ENCODE measurements at regions not wholly inside any gene's neighbourhood (a gene's known extent, or its start where the extent isn't known, plus 50 kb on each side); places are given as distances from the start of the nearest gene placed in this dataset.
A peak's percentile ranks its signal among the peaks of the same experiment; 100 is the strongest.

DNA sequence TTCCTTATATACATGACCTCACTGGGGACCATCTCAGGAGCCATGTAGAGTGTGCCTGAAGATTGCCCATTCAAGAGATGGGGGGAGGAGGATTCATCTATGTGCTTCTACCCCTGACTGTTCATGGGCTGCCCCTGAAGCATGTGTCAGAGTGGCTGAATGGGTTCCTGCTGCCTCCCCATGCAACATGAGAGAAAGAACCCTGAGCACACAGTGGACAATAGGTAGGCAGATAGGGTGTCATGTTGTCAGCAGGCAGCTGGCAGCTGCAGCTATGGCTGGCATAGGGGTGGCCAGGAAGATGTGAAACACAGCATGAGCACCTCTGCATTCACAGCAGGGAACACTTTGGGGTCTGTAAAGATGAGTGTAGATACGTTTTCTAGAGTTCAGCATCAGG, 208.4 kb upstream of the CNR1 start:
- no peak for DNase-seq (ENCODE audit: low spot score)
- TF ChIP-seq, protein P1, sequence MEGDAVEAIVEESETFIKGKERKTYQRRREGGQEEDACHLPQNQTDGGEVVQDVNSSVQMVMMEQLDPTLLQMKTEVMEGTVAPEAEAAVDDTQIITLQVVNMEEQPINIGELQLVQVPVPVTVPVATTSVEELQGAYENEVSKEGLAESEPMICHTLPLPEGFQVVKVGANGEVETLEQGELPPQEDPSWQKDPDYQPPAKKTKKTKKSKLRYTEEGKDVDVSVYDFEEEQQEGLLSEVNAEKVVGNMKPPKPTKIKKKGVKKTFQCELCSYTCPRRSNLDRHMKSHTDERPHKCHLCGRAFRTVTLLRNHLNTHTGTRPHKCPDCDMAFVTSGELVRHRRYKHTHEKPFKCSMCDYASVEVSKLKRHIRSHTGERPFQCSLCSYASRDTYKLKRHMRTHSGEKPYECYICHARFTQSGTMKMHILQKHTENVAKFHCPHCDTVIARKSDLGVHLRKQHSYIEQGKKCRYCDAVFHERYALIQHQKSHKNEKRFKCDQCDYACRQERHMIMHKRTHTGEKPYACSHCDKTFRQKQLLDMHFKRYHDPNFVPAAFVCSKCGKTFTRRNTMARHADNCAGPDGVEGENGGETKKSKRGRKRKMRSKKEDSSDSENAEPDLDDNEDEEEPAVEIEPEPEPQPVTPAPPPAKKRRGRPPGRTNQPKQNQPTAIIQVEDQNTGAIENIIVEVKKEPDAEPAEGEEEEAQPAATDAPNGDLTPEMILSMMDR (IDR thresholded peaks at IDR 0.05) = no peak
- Histone ChIP-seq H3K4me3 (no peak overlapping the region), H3K27ac (no peak overlapping the region)

DNA sequence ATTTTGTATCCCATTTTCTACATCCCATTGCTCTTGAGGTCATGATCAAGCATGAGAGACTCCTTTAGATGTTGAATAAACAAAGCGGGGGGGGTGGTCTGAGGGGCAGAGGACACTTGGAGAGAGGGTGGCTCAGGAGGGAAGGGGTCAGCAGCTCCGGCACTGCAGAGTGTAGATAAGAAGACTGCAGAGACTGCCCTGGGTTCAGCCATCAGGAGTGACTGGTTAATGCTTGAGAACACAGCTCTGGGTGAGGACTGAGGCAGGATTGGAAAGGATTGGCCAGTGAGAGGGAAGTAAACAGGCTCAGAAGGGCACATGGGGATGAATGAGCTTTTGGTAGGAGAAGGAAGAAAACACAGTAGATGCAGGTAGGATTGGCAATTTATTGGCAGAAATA, 205.3 kb upstream of the CNR1 start:
- no peak overlapping the region for H3K27ac ChIP-seq
- H3K4me3 ChIP-seq = no peak overlapping the region
- TF ChIP-seq, protein P1 (IDR thresholded peaks at IDR 0.05) = no peak
- DNase-seq (ENCODE audit: low spot score) = no peak

DNA sequence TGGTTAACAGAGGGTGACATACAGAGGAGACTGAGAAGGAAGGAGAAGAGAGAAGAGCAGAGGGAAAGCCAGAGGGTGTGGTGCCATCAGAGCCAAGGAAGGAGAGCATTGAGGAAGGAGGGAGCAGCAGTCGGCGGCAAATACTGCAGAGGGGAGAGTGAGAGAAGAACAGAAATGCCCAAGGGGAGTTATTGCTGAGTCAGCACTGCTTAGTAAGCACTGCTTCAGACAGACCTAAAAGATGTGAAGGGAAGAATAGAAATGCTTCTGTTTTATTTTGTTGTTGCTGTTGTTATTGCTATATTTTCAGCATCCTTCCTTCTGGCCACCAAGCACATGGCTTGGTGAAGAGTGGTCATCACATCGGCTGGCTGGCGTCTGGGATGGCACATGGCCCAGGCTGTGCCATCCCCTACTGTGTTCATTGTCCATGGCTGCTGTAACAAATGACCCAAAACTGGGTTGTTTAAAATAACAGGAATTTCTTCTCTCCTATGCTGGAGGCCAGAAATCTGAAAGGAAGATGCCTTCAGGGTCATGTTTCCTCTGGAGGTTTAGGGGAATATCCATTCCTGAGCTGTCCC, 204.1 kb upstream of the CNR1 start:
- DNase-seq (ENCODE audit: low spot score) = no peak
- H3K4me3 ChIP-seq = no peak overlapping the region
- H3K27ac ChIP-seq = no peak overlapping the region
- TF ChIP-seq, protein P1 (IDR thresholded peaks at IDR 0.05) = no peak

DNA sequence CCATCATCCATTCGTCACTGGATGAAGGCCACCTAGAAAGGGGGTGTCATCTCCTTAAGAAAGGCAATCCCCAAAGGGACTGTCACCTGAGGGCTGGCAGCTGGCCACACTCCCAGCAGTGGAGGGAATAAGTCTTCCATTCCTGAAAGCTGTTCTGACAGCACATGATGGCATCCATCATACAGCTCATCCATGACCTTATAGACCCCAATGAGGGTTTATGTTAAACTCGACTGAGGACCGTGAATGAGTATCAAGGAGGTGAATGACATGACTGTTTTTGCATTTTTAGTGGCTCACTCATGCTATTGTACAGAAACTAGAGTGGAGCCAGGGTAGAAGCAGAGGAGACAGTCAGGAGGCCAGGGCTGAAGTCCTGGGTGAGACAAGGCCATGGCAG, 203.1 kb upstream of the CNR1 start:
- no peak for DNase-seq (ENCODE audit: low spot score)
- Histone ChIP-seq H3K4me3 (no peak overlapping the region), H3K27ac (no peak overlapping the region)
- TF ChIP-seq, protein P1 (IDR thresholded peaks at IDR 0.05) = no peak

DNA sequence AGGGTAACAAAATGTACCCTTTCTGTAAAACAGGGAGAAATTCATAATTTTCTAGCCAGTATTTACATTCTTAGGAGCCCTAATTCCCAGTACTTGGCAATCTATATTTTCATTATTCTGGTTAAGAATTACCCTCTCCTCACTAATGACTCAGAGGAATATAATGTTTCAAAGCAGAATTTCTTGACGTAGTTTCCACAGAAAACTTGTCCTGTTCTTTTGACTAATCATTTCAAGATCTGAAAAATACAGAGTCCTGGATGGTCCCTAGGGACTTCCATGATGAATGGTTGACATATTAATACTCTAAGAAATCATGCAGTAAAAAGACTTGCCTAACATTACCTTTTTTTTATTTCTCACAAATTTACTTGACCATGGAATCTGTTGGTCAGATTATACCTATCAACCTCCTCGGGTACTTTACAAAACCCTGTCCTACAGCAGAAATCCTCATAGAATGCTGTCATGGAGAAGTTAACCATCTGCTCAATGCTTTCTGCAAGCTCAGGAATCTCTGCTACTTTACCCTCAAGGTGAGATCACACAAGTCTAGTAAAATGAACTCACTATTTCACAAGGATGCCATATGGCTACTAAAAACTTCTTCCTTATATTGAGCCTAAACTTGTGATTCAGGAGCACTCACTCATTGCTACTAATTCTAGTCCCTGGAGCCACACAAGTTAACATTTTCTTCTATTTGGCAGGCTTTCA, 202.1 kb upstream of the CNR1 start:
- H3K27ac ChIP-seq = peak overlapping the region in 1 of 2 donors; percentile 7
- no peak for DNase-seq (ENCODE audit: low spot score)
- TF ChIP-seq, protein P1 (IDR thresholded peaks at IDR 0.05) = no peak
- no peak overlapping the region for H3K4me3 ChIP-seq

DNA sequence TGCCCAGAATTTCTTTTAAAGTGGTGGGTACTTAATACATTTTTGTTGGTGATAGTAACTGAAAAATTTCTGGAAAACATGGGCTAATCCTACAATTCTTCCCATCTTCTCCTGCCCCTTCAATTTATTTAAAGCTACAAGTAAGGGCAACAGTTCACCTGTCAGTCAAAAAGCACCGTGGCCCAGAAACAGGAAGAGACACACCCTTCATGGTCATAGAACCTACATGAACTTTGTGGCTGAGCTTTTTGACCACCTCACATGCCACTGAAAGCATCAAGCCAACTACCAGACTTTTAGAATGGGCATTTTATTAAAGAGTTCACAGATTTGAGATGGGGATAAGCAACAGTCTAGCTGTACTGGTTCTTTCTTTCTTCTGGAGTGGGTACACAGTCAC, 201.1 kb upstream of the CNR1 start:
- Histone ChIP-seq H3K27ac (no peak overlapping the region), H3K4me3 (no peak overlapping the region)
- TF ChIP-seq, protein P1 (IDR thresholded peaks at IDR 0.05) = no peak
- no peak for DNase-seq (ENCODE audit: low spot score)

DNA sequence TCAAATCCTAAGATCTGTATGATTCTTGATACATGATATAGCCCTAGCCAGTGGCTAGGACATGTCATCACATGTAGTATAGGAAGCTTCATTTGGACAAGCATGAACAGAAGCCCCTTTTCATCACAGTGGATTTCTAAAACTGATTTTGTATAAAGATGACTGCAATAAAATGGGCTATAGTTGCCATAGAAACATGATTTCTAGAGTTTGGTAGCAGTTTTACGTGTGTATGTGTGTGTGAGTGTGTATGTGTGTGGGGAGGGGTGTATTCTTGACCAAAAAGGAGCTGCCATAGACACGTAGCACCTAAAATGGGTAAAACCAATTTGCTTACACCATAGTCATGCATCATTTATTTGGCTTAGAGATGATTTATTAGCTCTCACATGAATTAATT, 200.5 kb upstream of the CNR1 start:
- Histone ChIP-seq H3K27ac (no peak overlapping the region), H3K4me3 (no peak overlapping the region)
- TF ChIP-seq, protein P1 (IDR thresholded peaks at IDR 0.05) = no peak
- DNase-seq (ENCODE audit: low spot score) = no peak

Data from coronary artery (tissue), 2 donors.